Muscle of leg (tissue), 3 donors: ENCODE measurements at regions not wholly inside any gene's neighbourhood (a gene's known extent, or its start where the extent isn't known, plus 50 kb on each side); places are given as distances from the start of the nearest gene placed in this dataset.
A peak's percentile ranks its signal among the peaks of the same experiment; 100 is the strongest.

ENCODE experiments used
- DNase-seq: peaks from one replicate; pipeline ENCODE4 v3.0.0; 2013
- H3K27ac ChIP-seq: one replicate; pipeline ENCODE4 v1.5.1; 2013; ENCODE audit warnings: mild to moderate bottlenecking, low read length, control low read depth
- H3K27me3 ChIP-seq: one replicate; pipeline ENCODE4 v1.6.1; 2013; ENCODE audit warnings: low read length; ENCODE audit not compliant: control insufficient read depth, insufficient read depth
- H3K36me3 ChIP-seq: one replicate; pipeline ENCODE4 v1.6.1; 2013; ENCODE audit warnings: low read length; ENCODE audit not compliant: control insufficient read depth, insufficient read depth
- H3K4me1 ChIP-seq: one replicate; pipeline ENCODE4 v1.6.1; 2013; ENCODE audit warnings: low read length; ENCODE audit not compliant: control insufficient read depth, insufficient read depth
- H3K4me3 ChIP-seq: one replicate; pipeline ENCODE4 v1.5.1; 2013; ENCODE audit warnings: low read length, control low read depth
- H3K9me3 ChIP-seq: replicated peaks from 2 replicates; pipeline ENCODE4 v1.6.1; 2013; ENCODE audit warnings: low read depth, low read length; ENCODE audit not compliant: control insufficient read depth
- WGBS: methylation state at CpG from one replicate; pipeline ENCODE4 v1.1.5; 2013; ENCODE audit warnings: missing lambda C conversion rate; ENCODE audit not compliant: insufficient coverage; 5-methylcytosine and 5-hydroxymethylcytosine counted together

- peak; percentile 11 for DNase-seq
- H3K4me1 ChIP-seq = no peaks in the 10 kb centered on the region
- no peak overlapping the region for H3K4me3 ChIP-seq
- H3K27me3 ChIP-seq = no peaks in the 10 kb centered on the region
- H3K36me3 ChIP-seq = no peaks in the 10 kb centered on the region
- no CpG with 5 or more reads among the region's 1 CpG for WGBS
- no peak overlapping the region for H3K27ac ChIP-seq
- H3K9me3 ChIP-seq = no peaks in the 10 kb centered on the region
Measured at GRCh38 chr12:40635141-40635731, 57.0 kb upstream of the CNTN1 start.
